Gastrocnemius medialis (tissue), 4 donors: ENCODE measurements at regions not wholly inside any gene's neighbourhood (a gene's known extent, or its start where the extent isn't known, plus 50 kb on each side); places are given as distances from the start of the nearest gene placed in this dataset.

Source experiments
- ATAC-seq, 2 donors: fragments of 150-250 bp; one replicate each; pipeline ENCODE4 v1.9.1; 2016
- DNase-seq, 2 donors: peaks; one replicate each; pipeline ENCODE4 v3.0.0-alpha.2; 2019
- H3K27ac ChIP-seq, 4 donors: fragments of 200-600 bp; sonication (generic); 1 replicate in 1 of 4; 2 replicates in 3 of 4; pipeline ENCODE4 v1.5.1; 2016 to 2018; ENCODE audit warnings: mild to moderate bottlenecking in 2 of 4, moderate library complexity in 1 of 4
- H3K27me3 ChIP-seq, 3 donors: fragments of 200-600 bp; sonication (generic) in 2 of 3; 1 replicate in 1 of 3; 2 replicates in 2 of 3; pipeline versions ENCODE4 v1.5.1 to v1.6.0; 2016 to 2019; ENCODE audit warnings: mild to moderate bottlenecking in 1 of 3, moderate library complexity in 1 of 3
- H3K36me3 ChIP-seq, 2 donors: fragments of 200-600 bp; sonication (generic) in 1 of 2; one replicate each; pipeline ENCODE4 v1.5.1; 2017 to 2018
- H3K4me1 ChIP-seq, 2 donors: fragments of 200-600 bp; sonication (generic) in 1 of 2; one replicate each; pipeline ENCODE4 v1.5.1; 2016 to 2017; ENCODE audit warnings: mild to moderate bottlenecking in 2 of 2
- H3K4me3 ChIP-seq, 4 donors: fragments of 200-600 bp; sonication (generic) in 3 of 4; 1 replicate in 1 of 4; 2 replicates in 3 of 4; pipeline ENCODE4 v1.5.1; 2016 to 2019; ENCODE audit warnings: mild to moderate bottlenecking in 2 of 4
- H3K9me3 ChIP-seq, 3 donors: fragments of 200-600 bp; sonication (generic) in 2 of 3; 1 replicate in 1 of 3; 2 replicates in 2 of 3; pipeline ENCODE4 v1.5.1; 2016 to 2019
- CTCF ChIP-seq, 5 experiments: fragments of 450-650 bp in 3 of 5; fragments of 200-600 bp in 2 of 5; sonication (generic) in 2 of 5; IDR thresholded peaks in 4 of 5; conservative IDR thresholded peaks in 1 of 5; 1 replicate in 4 of 5; 2 replicates in 1 of 5; pipeline ENCODE4 v1.5.1; 2016 to 2019; ENCODE audit warnings: antibody characterized with exemption in 5 of 5, mild to moderate bottlenecking in 3 of 5, moderate library complexity in 3 of 5
- POLR2A ChIP-seq, 2 donors: fragments of 450-650 bp; IDR thresholded peaks; one replicate each; pipeline ENCODE4 v1.6.1; 2017; ENCODE audit warnings: antibody characterized with exemption in 2 of 2, mild to moderate bottlenecking in 2 of 2, moderate library complexity in 2 of 2
- in situ Hi-C, 4 donors: fragments of 200-750 bp; cut with MboI; loops; one replicate each; pipeline versions ENCODE4 v1.15.0 to v1.8.0; 2017; ENCODE audit warnings: low sequenced_read_pairs in 4 of 4
- intact Hi-C: fragments of 100-400 bp; cut with DNase I; formaldehyde crosslinking; loops from one replicate; pipeline ENCODE4 v1.15.1; 2023; ENCODE audit warnings: low total_unique reads

DNA sequence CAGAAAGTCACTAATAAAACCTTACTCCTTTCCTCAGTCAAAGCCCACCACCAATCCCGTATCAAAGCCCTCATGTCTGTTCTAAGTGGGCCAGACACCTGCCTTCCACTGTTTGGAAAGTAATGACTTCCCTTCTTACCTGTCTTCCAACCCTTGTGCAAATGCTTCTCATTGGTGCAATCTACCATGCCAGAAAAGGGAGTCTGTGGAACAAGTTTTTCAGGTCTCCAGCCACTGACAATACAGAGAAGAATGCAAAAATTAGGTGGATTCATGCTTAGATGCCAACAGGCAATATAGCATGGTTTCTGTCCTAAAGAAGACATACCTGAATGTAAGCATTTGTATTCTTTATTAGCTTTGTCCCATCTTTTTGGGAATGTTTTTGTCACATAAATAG is 1140.6 kb upstream of the LRRTM1 start:
- no peak for DNase-seq
- no peak for ATAC-seq
- Histone ChIP-seq H3K27me3 (no peaks in the 10 kb centered on the region), H3K36me3 (no peaks in the 10 kb centered on the region), H3K27ac (no peak overlapping the region), H3K4me1 (no peaks in the 10 kb centered on the region), H3K4me3 (no peak overlapping the region), H3K9me3 (no peaks in the 10 kb centered on the region)
- TF ChIP-seq CTCF (IDR thresholded peaks at IDR 0.05 in 4 of 5, conservative IDR thresholded peaks at IDR 0.05 in 1 of 5) = no peak
- TF ChIP-seq POLR2A (IDR thresholded peaks at IDR 0.05) = no peak
- in situ Hi-C loops = no loop called here
- intact Hi-C loops = no loop called here

DNA sequence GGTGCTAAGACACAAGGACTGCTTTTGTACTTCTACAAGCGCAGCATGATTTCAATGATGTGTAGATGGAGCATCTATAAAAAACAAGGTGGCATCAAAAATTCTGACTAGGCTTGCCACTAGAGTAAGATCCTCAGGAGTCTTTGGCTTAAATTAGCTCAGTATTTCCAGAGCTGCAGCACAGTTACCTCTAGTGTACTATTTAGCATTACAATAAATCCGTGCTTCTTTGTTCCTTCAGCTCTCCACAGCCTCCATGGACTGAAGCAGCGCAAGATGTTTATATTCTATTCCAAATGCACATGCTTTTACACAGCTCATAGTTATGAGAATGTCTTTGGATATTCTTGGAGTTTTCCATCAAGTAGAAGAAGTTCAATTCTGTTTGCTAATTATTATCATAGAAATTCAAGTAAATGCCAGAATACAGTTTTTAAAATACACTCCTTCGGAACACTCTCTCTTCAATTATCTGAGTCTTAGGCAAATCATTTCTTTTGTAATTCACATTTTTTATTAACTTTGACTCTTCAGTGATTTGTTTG is 1133.0 kb upstream of the LRRTM1 start:
- TF ChIP-seq CTCF (IDR thresholded peaks at IDR 0.05 in 4 of 5, conservative IDR thresholded peaks at IDR 0.05 in 1 of 5) = no peak
- no peak for TF ChIP-seq POLR2A (IDR thresholded peaks at IDR 0.05)
- no peak overlapping the region for H3K27ac ChIP-seq

GRCh38 chr2:81436256-81436655 is 1131.7 kb upstream of the LRRTM1 start:
- H3K27ac ChIP-seq = no peak overlapping the region
- TF ChIP-seq CTCF (IDR thresholded peaks at IDR 0.05 in 4 of 5, conservative IDR thresholded peaks at IDR 0.05 in 1 of 5) (no peak), POLR2A (IDR thresholded peaks at IDR 0.05) (no peak)
- H3K4me3 ChIP-seq = no peak overlapping the region
- ATAC-seq (no peak), DNase-seq (no peak)
- intact Hi-C loops (no loop called here), in situ Hi-C loops (no loop called here)
- no peaks in the 10 kb centered on the region for H3K36me3 ChIP-seq
- H3K4me1 ChIP-seq = no peaks in the 10 kb centered on the region
- H3K9me3 ChIP-seq = no peaks in the 10 kb centered on the region
- no peaks in the 10 kb centered on the region for H3K27me3 ChIP-seq

More for the DNA sequence above, 1133.0 kb upstream of the LRRTM1 start:
- no peak for DNase-seq
- Histone ChIP-seq H3K4me1 (no peaks in the 10 kb centered on the region), H3K9me3 (no peaks in the 10 kb centered on the region), H3K36me3 (no peaks in the 10 kb centered on the region), H3K27me3 (no peaks in the 10 kb centered on the region), H3K4me3 (no peak overlapping the region)
- no peak for ATAC-seq
- in situ Hi-C loops = no loop called here
- intact Hi-C loops = no loop called here

DNA sequence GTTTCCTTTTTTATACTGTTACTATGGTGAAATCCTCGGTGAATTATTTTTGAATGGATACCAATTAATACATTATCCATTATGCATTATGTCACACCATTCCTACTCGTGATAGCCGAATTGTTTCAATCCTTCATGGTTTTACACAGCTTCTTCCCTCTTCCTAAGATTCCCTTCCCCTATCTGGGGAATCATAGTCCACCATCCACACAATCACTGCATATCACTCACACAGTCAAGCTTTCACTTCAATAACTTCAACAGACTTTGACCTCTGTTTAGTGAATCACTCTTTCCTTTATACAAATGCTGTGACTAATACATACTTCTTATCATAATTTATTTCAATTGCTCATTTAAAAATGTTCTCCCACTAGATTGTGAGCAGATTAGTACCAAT is 1108.1 kb upstream of the LRRTM1 start:
- DNase-seq (no peak), ATAC-seq (no peak)
- Histone ChIP-seq H3K27ac (no peak overlapping the region), H3K4me1 (no peaks in the 10 kb centered on the region), H3K27me3 (no peaks in the 10 kb centered on the region), H3K4me3 (no peak overlapping the region), H3K36me3 (no peaks in the 10 kb centered on the region), H3K9me3 (no peaks in the 10 kb centered on the region)
- in situ Hi-C loops (no loop called here), intact Hi-C loops (no loop called here)
- no peak for TF ChIP-seq CTCF (IDR thresholded peaks at IDR 0.05 in 4 of 5, conservative IDR thresholded peaks at IDR 0.05 in 1 of 5)

DNA sequence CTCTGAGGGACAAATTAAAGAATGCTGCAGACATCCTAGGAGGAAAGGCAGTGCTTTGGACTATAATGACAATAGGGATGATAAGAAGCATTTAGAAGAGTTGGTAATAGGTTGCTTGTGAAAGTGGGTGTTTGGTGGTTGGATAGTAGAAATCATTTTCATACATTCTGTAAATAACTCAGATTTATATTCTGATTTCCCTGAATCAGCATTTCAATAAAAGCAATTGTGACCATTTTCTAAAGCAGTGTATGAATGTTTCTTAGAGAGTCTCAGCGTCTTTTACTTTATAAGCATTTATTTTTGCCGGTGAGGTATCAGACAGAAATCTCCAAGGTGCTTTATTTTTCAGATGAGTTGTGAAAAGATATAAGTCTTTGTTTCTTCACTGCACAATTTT is 1099.0 kb upstream of the LRRTM1 start:
- DNase-seq (no peak), ATAC-seq (no peak)
- H3K4me3 ChIP-seq = no peak overlapping the region
- no peak overlapping the region for H3K27ac ChIP-seq
- in situ Hi-C loops (no loop called here), intact Hi-C loops (no loop called here)
- H3K36me3 ChIP-seq = no peaks in the 10 kb centered on the region
- H3K27me3 ChIP-seq = no peaks in the 10 kb centered on the region
- no peak for TF ChIP-seq POLR2A (IDR thresholded peaks at IDR 0.05)
- no peak for TF ChIP-seq CTCF (IDR thresholded peaks at IDR 0.05 in 4 of 5, conservative IDR thresholded peaks at IDR 0.05 in 1 of 5)
- no peaks in the 10 kb centered on the region for H3K4me1 ChIP-seq
- no peaks in the 10 kb centered on the region for H3K9me3 ChIP-seq
